Parathyroid adenoma (tissue), 2 donors: ENCODE measurements at regions not wholly inside any gene's neighbourhood (a gene's known extent, or its start where the extent isn't known, plus 50 kb on each side); places are given as distances from the start of the nearest gene placed in this dataset.

Experiments
- H2AFZ ChIP-seq: fragments of 300-600 bp; sonication (generic); one replicate; pipeline ENCODE4 v1.7.0; 2017; ENCODE audit warnings: antibody characterized with exemption, mild to moderate bottlenecking
- H3K27ac ChIP-seq: fragments of 300-600 bp; sonication (generic); one replicate; pipeline ENCODE4 v1.7.0; 2017
- H3K27me3 ChIP-seq: fragments of 300-600 bp; sonication (generic); one replicate; pipeline ENCODE4 v1.7.0; 2017; ENCODE audit warnings: low read length; ENCODE audit not compliant: control insufficient read depth, insufficient read depth
- H3K36me3 ChIP-seq: fragments of 300-600 bp; sonication (generic); one replicate; pipeline ENCODE4 v1.7.0; 2017; ENCODE audit warnings: low read length; ENCODE audit not compliant: control insufficient read depth, insufficient read depth
- H3K4me1 ChIP-seq: fragments of 300-600 bp; sonication (generic); one replicate; pipeline ENCODE4 v1.7.0; 2017; ENCODE audit warnings: control low read depth
- H3K4me2 ChIP-seq: fragments of 300-600 bp; sonication (generic); one replicate; pipeline ENCODE4 v1.7.0; 2017; ENCODE audit warnings: low read length
- H3K4me3 ChIP-seq: fragments of 300-600 bp; sonication (generic); one replicate; pipeline ENCODE4 v1.7.0; 2017; ENCODE audit warnings: low read depth, low read length
- H3K79me2 ChIP-seq: fragments of 300-600 bp; sonication (generic); one replicate; pipeline ENCODE4 v1.7.0; 2017; ENCODE audit warnings: control low read depth
- H3K9ac ChIP-seq: fragments of 300-600 bp; sonication (generic); one replicate; pipeline ENCODE4 v1.7.0; 2017; ENCODE audit warnings: mild to moderate bottlenecking
- H3K9me3 ChIP-seq: fragments of 300-600 bp; sonication (generic); one replicate; pipeline ENCODE4 v1.7.0; 2017; ENCODE audit warnings: low read length; ENCODE audit not compliant: control insufficient read depth
- CTCF ChIP-seq: fragments of 300-600 bp; sonication (generic); IDR thresholded peaks from one replicate; pipeline ENCODE4 v1.7.0; 2017; ENCODE audit warnings: antibody characterized with exemption, mild to moderate bottlenecking
- donor health status: primary hyperparathyroidism.

- Histone ChIP-seq H3K4me2 (no peak overlapping the region), H3K27ac (peak overlapping the region; percentile 98), H3K4me1 (peaks cover 35% of the 10 kb centered on the region), H3K4me3 (no peak overlapping the region), H3K36me3 (no peaks in the 10 kb centered on the region), H3K79me2 (no peaks in the 10 kb centered on the region), H3K9ac (no peak overlapping the region), H3K27me3 (no peaks in the 10 kb centered on the region), H2AFZ (no peak overlapping the region), H3K9me3 (no peaks in the 10 kb centered on the region)
- TF ChIP-seq CTCF = no peak
Observed at GRCh38 chr17:83182620-83183101, 103.3 kb downstream of the METRNL start.

DNA sequence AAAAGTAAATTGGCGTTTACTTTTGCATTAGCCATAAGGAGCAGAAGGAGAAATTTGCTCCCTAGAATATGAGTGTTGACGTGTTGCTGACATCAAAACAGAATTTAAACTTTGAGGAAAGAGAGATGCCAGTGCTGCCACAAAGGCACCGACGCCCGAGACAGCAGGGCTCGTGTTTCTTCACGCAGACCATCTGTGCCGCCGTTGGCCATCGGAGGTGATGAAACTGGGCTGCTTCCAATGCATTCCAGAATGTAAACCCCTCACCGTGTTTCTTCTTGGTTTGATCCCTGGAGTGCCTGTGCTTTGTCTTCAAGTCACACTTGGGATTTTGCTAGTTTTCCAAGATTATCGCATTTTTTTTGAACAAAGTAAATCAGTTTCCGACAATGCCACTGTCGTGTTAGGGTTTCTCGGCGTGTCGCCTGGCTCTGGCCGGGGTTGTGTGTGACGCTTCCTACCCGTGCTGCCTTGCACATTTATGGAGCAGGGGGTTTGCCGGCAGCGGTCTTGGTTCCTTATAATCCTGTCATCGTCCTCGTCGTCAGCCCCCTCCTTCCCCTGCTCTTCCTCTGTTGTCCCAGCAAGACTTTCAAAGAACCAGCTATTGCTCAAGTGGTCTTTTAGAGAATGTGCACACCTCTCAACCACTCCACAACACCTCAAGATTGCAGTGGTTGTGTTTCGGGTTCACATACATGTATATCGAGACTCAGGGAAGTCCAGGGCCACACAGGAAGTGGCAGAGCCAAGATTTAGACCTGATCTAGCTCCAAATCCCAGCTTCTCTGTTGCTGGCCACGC lies 103.9 kb downstream of the METRNL start:
- H3K4me1 ChIP-seq = peaks cover 36% of the 10 kb centered on the region
- H3K9me3 ChIP-seq = no peaks in the 10 kb centered on the region
- no peak overlapping the region for H3K9ac ChIP-seq
- H3K4me3 ChIP-seq = no peak overlapping the region
- peak overlapping the region; percentile 78 for H2AFZ ChIP-seq
- no peaks in the 10 kb centered on the region for H3K79me2 ChIP-seq
- H3K36me3 ChIP-seq = no peaks in the 10 kb centered on the region
- TF ChIP-seq CTCF = no peak
- H3K27ac ChIP-seq = peak overlapping the region; percentile 98
- H3K27me3 ChIP-seq = no peaks in the 10 kb centered on the region
- H3K4me2 ChIP-seq = peak overlapping the region; percentile 37

DNA sequence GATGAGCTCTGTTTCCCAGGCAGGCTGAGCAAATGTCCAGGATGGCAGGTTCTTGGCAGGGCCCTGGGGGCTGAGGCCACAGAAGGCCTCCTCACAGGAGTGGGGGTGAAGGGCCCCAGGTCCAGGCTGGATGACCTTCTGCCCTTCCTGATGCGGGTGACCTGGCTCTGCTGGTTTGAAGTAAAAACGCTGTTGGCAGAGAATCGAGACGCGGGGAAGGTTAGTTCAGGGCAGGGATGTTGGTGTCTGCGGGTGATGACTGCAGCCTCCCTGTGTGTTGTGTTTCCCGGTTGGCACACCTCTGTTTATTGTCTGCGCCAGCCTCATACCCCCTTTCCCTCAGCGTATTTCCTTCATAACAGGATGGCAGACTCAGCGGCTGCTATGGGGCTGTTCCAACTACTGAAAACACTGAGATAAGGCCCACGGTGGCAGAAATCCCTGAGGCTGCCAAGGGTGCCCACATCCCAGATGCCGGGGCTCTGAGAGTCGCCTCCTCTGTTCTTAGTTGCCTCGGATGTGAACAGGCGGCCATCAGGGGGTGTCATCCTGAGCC lies 104.6 kb downstream of the METRNL start:
- no peak for TF ChIP-seq CTCF
- Histone ChIP-seq H3K27ac (peak overlapping the region; percentile 98), H3K4me2 (peak overlapping the region; percentile 37), H3K79me2 (no peaks in the 10 kb centered on the region), H3K27me3 (no peaks in the 10 kb centered on the region), H3K9me3 (no peaks in the 10 kb centered on the region), H3K36me3 (no peaks in the 10 kb centered on the region), H2AFZ (peak overlapping the region; percentile 78), H3K4me3 (no peak overlapping the region), H3K4me1 (peaks cover 43% of the 10 kb centered on the region), H3K9ac (no peak overlapping the region)

- no peaks in the 10 kb centered on the region for H3K79me2 ChIP-seq
- peak overlapping the region; percentile 98 for H3K27ac ChIP-seq
- no peak overlapping the region for H3K4me2 ChIP-seq
- no peaks in the 10 kb centered on the region for H3K27me3 ChIP-seq
- H3K9ac ChIP-seq = no peak overlapping the region
- no peak overlapping the region for H3K4me3 ChIP-seq
- no peaks in the 10 kb centered on the region for H3K36me3 ChIP-seq
- H3K4me1 ChIP-seq = peaks cover 55% of the 10 kb centered on the region
- TF ChIP-seq CTCF = no peak
- H3K9me3 ChIP-seq = no peaks in the 10 kb centered on the region
- no peak overlapping the region for H2AFZ ChIP-seq
Observed at GRCh38 chr17:83185023-83186002, 105.9 kb downstream of the METRNL start.
